ENCODE measurements at regions not wholly inside any gene's neighbourhood (a gene's known extent, or its start where the extent isn't known, plus 50 kb on each side); places are given as distances from the start of the nearest gene placed in this dataset.

- DNase-seq (ENCODE audit: low spot score), result no peak
- Histone ChIP-seq H3K9me3 (ENCODE audit: low read length) (no peaks in the 10 kb centered on the region), H3K27me3 (ENCODE audit: control insufficient read depth in 1 of 2, insufficient read depth in 2 of 2, low read length in 2 of 2) (no peaks in the 10 kb centered on the region; a peak in 1 of 5 replicates), H4K20me1 (ENCODE audit: insufficient read depth, low read length) (no peaks in the 10 kb centered on the region), H3K4me3 (replicated peaks in 1 of 3; ENCODE audit: insufficient read depth in 1 of 3, low read depth in 2 of 3, low read length in 3 of 3) (no peak overlapping the region), H3K79me2 (ENCODE audit: insufficient read depth, low read length) (no peaks in the 10 kb centered on the region), H3K27ac (ENCODE audit: extremely low read length, insufficient read depth, low read length) (no peak overlapping the region), H3K36me3 (replicated peaks in 1 of 2; ENCODE audit: control insufficient read depth in 1 of 2, insufficient read depth in 2 of 2, low read length in 2 of 2) (no peaks in the 10 kb centered on the region), H3K4me1 (ENCODE audit: insufficient read depth, low read length) (no peaks in the 10 kb centered on the region), H2AFZ (ENCODE audit: low read length) (no peak overlapping the region), H3K9ac (ENCODE audit: insufficient read depth, low read depth, low read length) (no peak overlapping the region), H3K4me2 (ENCODE audit: low read depth, low read length) (no peak overlapping the region)
- no TSS peak for BruUV-seq (replicated peaks)
- FAIRE-seq, result no peak
- WGBS (ENCODE audit: low lambda C conversion rate), result 0% methylated on average over 1 of the region's 1 CpG
- in situ Hi-C loops (cut with HindIII; ENCODE audit: extremely low pct_ligation_motif_present, low pct_unique_long_range_greater_than_20kb) (no loop called here), intact Hi-C loops (cut with micrococcal nuclease; ENCODE audit: unreplicated experiment) (no loop called here)
- ChIA-PET POLR2A (no interaction called here), CTCF (ENCODE audit: low intra/inter-chr PET ratio, low total read pairs) (no interaction called here)
- TF ChIP-seq ZNF572 (CRISPR knock-in tag; IDR thresholded peaks at IDR 0.05) (no peak), ZNF704 (CRISPR knock-in tag; IDR thresholded peaks at IDR 0.05; ENCODE audit: borderline replicate concordance) (no peak), TEF (CRISPR knock-in tag; IDR thresholded peaks at IDR 0.05) (no peak), MAFK (conservative IDR thresholded peaks at IDR 0.05 in 1 of 2, IDR thresholded peaks at IDR 0.05 in 1 of 2; ENCODE audit: low read length in 2 of 2) (no peak), ZNF577 (CRISPR knock-in tag; IDR thresholded peaks at IDR 0.05; ENCODE audit: borderline replicate concordance, low read depth) (no peak), ESRRA (CRISPR knock-in tag; IDR thresholded peaks at IDR 0.05; ENCODE audit: low read depth) (no peak), ZNF619 (CRISPR knock-in tag; IDR thresholded peaks at IDR 0.05) (no peak), ZKSCAN5 (CRISPR knock-in tag; IDR thresholded peaks at IDR 0.05) (no peak), DBP (CRISPR knock-in tag; IDR thresholded peaks at IDR 0.05; ENCODE audit: not compliant biosample characterization) (no peak), SKI (IDR thresholded peaks at IDR 0.05; ENCODE audit: partially characterized antibody) (no peak), ZXDC (CRISPR knock-in tag; IDR thresholded peaks at IDR 0.05) (no peak)
- ATAC-seq, result no peak
These were observed 146.2 kb downstream of the TPH2 start for GRCh38 chr12:72084880-72085279.

Measured in HepG2 (cell line).